AG09309 (cell line): ENCODE measurements at regions not wholly inside any gene's neighbourhood (a gene's known extent, or its start where the extent isn't known, plus 50 kb on each side); places are given as distances from the start of the nearest gene placed in this dataset.
A peak's percentile ranks its signal among the peaks of the same experiment; 100 is the strongest.

Experiments used
- DNase-seq: peaks from one replicate; pipeline ENCODE4 v3.0.0-alpha.2; 2010; ENCODE audit warnings: low read depth
- H3K4me3 ChIP-seq: 2 replicates; pipeline ENCODE4 v1.5.1; 2011; ENCODE audit warnings: mild to moderate bottlenecking, low read depth, low read length, moderate library complexity; ENCODE audit not compliant: control insufficient read depth
- CTCF ChIP-seq: IDR thresholded peaks from 2 replicates; pipeline ENCODE4 v1.5.1; 2011; ENCODE audit warnings: mild to moderate bottlenecking, low read depth, low read length, inconsistent platforms; ENCODE audit not compliant: insufficient read depth, control insufficient read depth; ENCODE audit errors: missing control alignments

GRCh38 chr10:111748184-111748583 lies 435.4 kb downstream of the GPAM start:
- H3K4me3 ChIP-seq = no peak overlapping the region
- DNase-seq = no peak
- no peak for TF ChIP-seq CTCF

- H3K4me3 ChIP-seq = no peak overlapping the region
- no peak for TF ChIP-seq CTCF
- no peak for DNase-seq
Observed at GRCh38 chr10:111750165-111750849, 433.3 kb downstream of the GPAM start.

- H3K4me3 ChIP-seq = no peak overlapping the region
- TF ChIP-seq CTCF = peak; percentile 24
- no peak for DNase-seq
Observed at GRCh38 chr10:111756217-111757061, 427.1 kb downstream of the GPAM start.

GRCh38 chr10:111758593-111758992 lies 425.0 kb downstream of the GPAM start:
- no peak for DNase-seq
- TF ChIP-seq CTCF = no peak
- H3K4me3 ChIP-seq = no peak overlapping the region

- TF ChIP-seq CTCF = no peak
- DNase-seq = no peak
Observed at GRCh38 chr10:111762114-111762513, 421.5 kb downstream of the GPAM start.

GRCh38 chr10:111765216-111765615 lies 418.3 kb downstream of the GPAM start:
- TF ChIP-seq CTCF = no peak
- no peak overlapping the region for H3K4me3 ChIP-seq
- no peak for DNase-seq

More at GRCh38 chr10:111762114-111762513, 421.5 kb downstream of the GPAM start:
- no peak overlapping the region for H3K4me3 ChIP-seq

GRCh38 chr10:111766464-111766863 lies 417.1 kb downstream of the GPAM start:
- H3K4me3 ChIP-seq = no peak overlapping the region
- no peak for TF ChIP-seq CTCF
- no peak for DNase-seq
